Mesothelial cell of epicardium (in vitro differentiated cells): ENCODE measurements at regions not wholly inside any gene's neighbourhood (a gene's known extent, or its start where the extent isn't known, plus 50 kb on each side); places are given as distances from the start of the nearest gene placed in this dataset.

Experiments
- DNase-seq, 2 experiments: peaks; one replicate each; pipeline ENCODE4 v3.0.0; 2021; ENCODE audit warnings: low spot score in 2 of 2; ENCODE audit not compliant: unreplicated experiment in 2 of 2
- H3K27ac Mint-ChIP-seq: 2 replicates; pipeline ENCODE4 v1.8.0; 2021; ENCODE audit warnings: mixed read lengths
- H3K27me3 Mint-ChIP-seq: 2 replicates; pipeline ENCODE4 v1.8.0; 2021; ENCODE audit warnings: low read depth, mixed read lengths
- H3K36me3 Mint-ChIP-seq: 2 replicates; pipeline ENCODE4 v1.8.0; 2021; ENCODE audit warnings: mixed read lengths
- H3K4me1 Mint-ChIP-seq: 2 replicates; pipeline ENCODE4 v1.8.0; 2021; ENCODE audit warnings: mixed read lengths
- H3K4me3 Mint-ChIP-seq: 2 replicates; pipeline ENCODE4 v1.8.0; 2021; ENCODE audit warnings: mild to moderate bottlenecking, moderate library complexity, mixed read lengths
- H3K9me3 Mint-ChIP-seq: 2 replicates; pipeline ENCODE4 v1.8.0; 2021; ENCODE audit warnings: mixed read lengths
- CTCF ChIP-seq: fragments of 200-600 bp; sonication (generic); IDR thresholded peaks from one replicate; pipeline ENCODE4 v1.5.0; 2021; ENCODE audit warnings: antibody characterized with exemption; ENCODE audit not compliant: unreplicated experiment

GRCh38 chr12:34311337-34311736 lies 289.0 kb downstream of the ALG10 start:
- Mint-ChIP-seq H3K27ac (no peak overlapping the region), H3K27me3 (no peaks in the 10 kb centered on the region), H3K4me1 (no peaks in the 10 kb centered on the region), H3K36me3 (peaks cover 8% of the 10 kb centered on the region), H3K4me3 (no peak overlapping the region), H3K9me3 (peaks cover 75% of the 10 kb centered on the region)
- TF ChIP-seq CTCF, result no peak
- DNase-seq, result no peak

- no peak overlapping the region for H3K27ac Mint-ChIP-seq
- peaks cover 87% of the 10 kb centered on the region for H3K9me3 Mint-ChIP-seq
- H3K4me3 Mint-ChIP-seq, result no peak overlapping the region
- no peak for TF ChIP-seq CTCF
- DNase-seq, result no peak
- no peaks in the 10 kb centered on the region for H3K4me1 Mint-ChIP-seq
- H3K27me3 Mint-ChIP-seq, result no peaks in the 10 kb centered on the region
- peaks cover 14% of the 10 kb centered on the region for H3K36me3 Mint-ChIP-seq
Observed at GRCh38 chr12:34327671-34328070, 305.4 kb downstream of the ALG10 start.

GRCh38 chr12:34333337-34333736 lies 311.0 kb downstream of the ALG10 start:
- Mint-ChIP-seq H3K4me1 (no peaks in the 10 kb centered on the region), H3K27ac (no peak overlapping the region), H3K4me3 (no peak overlapping the region), H3K9me3 (peaks cover 37% of the 10 kb centered on the region), H3K36me3 (peaks cover 4% of the 10 kb centered on the region), H3K27me3 (no peaks in the 10 kb centered on the region)
- TF ChIP-seq CTCF, result no peak
- no peak for DNase-seq

- H3K4me3 Mint-ChIP-seq, result no peak overlapping the region
- TF ChIP-seq CTCF, result no peak
- no peaks in the 10 kb centered on the region for H3K4me1 Mint-ChIP-seq
- DNase-seq, result no peak
- peaks cover 25% of the 10 kb centered on the region for H3K9me3 Mint-ChIP-seq
- H3K27me3 Mint-ChIP-seq, result no peaks in the 10 kb centered on the region
- peaks cover 4% of the 10 kb centered on the region for H3K36me3 Mint-ChIP-seq
- no peak overlapping the region for H3K27ac Mint-ChIP-seq
Observed at GRCh38 chr12:34334538-34334937, 312.2 kb downstream of the ALG10 start.

GRCh38 chr12:34334953-34335743 lies 312.9 kb downstream of the ALG10 start:
- H3K27me3 Mint-ChIP-seq, result no peaks in the 10 kb centered on the region
- no peak for TF ChIP-seq CTCF
- no peak overlapping the region for H3K4me3 Mint-ChIP-seq

More at GRCh38 chr12:34334953-34335743, 312.9 kb downstream of the ALG10 start:
- Mint-ChIP-seq H3K27ac (no peak overlapping the region), H3K9me3 (peaks cover 20% of the 10 kb centered on the region), H3K4me1 (no peaks in the 10 kb centered on the region), H3K36me3 (peaks cover 1% of the 10 kb centered on the region)
- DNase-seq, result no peak
